Mesenchymal stem cell (in vitro differentiated cells and primary cell): ENCODE measurements at regions not wholly inside any gene's neighbourhood (a gene's known extent, or its start where the extent isn't known, plus 50 kb on each side); places are given as distances from the start of the nearest gene placed in this dataset.

Experiments used
- DNase-seq: peaks from one replicate; pipeline ENCODE4 v3.0.0-alpha.2; 2013
- H2AFZ ChIP-seq: one replicate; pipeline ENCODE4 v1.6.1; 2013; ENCODE audit warnings: low read depth, mild to moderate bottlenecking, control low read depth, inconsistent platforms, low read length, moderate library complexity
- H2AK5ac ChIP-seq: 2 replicates; pipeline ENCODE4 v1.6.1; 2013; ENCODE audit warnings: low read length, moderate library complexity, mild to moderate bottlenecking, inconsistent platforms; ENCODE audit not compliant: severe bottlenecking
- H2BK120ac ChIP-seq: one replicate; pipeline ENCODE4 v1.6.1; 2013; ENCODE audit warnings: low read depth, mild to moderate bottlenecking, inconsistent platforms, low read length, moderate library complexity
- H2BK12ac ChIP-seq, 2 experiments: one replicate each; pipeline ENCODE4 v1.6.1; 2013; ENCODE audit warnings: inconsistent platforms in 2 of 2, low read length in 2 of 2, mild to moderate bottlenecking in 2 of 2, moderate library complexity in 2 of 2, control low read depth in 1 of 2
- H2BK15ac ChIP-seq: one replicate; pipeline ENCODE4 v1.6.1; 2013; ENCODE audit warnings: mild to moderate bottlenecking, low read depth, inconsistent platforms; ENCODE audit not compliant: poor library complexity, severe bottlenecking
- H2BK5ac ChIP-seq: 2 replicates; pipeline ENCODE4 v1.6.1; 2013; ENCODE audit warnings: low read depth, mild to moderate bottlenecking, low read length, control low read depth, inconsistent platforms; ENCODE audit not compliant: poor library complexity, severe bottlenecking
- H3K14ac ChIP-seq, 2 experiments: one replicate each; pipeline ENCODE4 v1.6.1; 2013; ENCODE audit warnings: inconsistent platforms in 2 of 2, low read length in 2 of 2, control low read depth in 1 of 2, mild to moderate bottlenecking in 1 of 2, moderate library complexity in 1 of 2
- H3K18ac ChIP-seq, 2 experiments: one replicate each; pipeline ENCODE4 v1.6.1; 2013; ENCODE audit warnings: inconsistent platforms in 2 of 2, low read length in 2 of 2, control low read depth in 1 of 2, low read depth in 1 of 2, mild to moderate bottlenecking in 1 of 2
- H3K23ac ChIP-seq, 2 experiments: one replicate each; pipeline ENCODE4 v1.6.1; 2013; ENCODE audit warnings: inconsistent platforms in 2 of 2, low read length in 2 of 2, mild to moderate bottlenecking in 2 of 2, moderate library complexity in 2 of 2, control low read depth in 1 of 2
- H3K27ac ChIP-seq: 2 replicates; pipeline ENCODE4 v1.5.1; 2013; ENCODE audit warnings: mild to moderate bottlenecking, moderate library complexity, low read length, control low read depth, inconsistent platforms; ENCODE audit not compliant: poor library complexity, severe bottlenecking
- H3K27me3 ChIP-seq, 2 experiments: 2 replicates each; pipeline versions ENCODE4 v1.6.1 to v1.7.0; 2013; ENCODE audit warnings: low read length in 2 of 2, mild to moderate bottlenecking in 2 of 2, moderate library complexity in 2 of 2, control low read depth in 1 of 2, inconsistent platforms in 1 of 2; ENCODE audit not compliant: control insufficient read depth in 1 of 2, insufficient read depth in 1 of 2
- H3K36me3 ChIP-seq, 2 experiments: 2 replicates each; pipeline versions ENCODE4 v1.6.1 to v1.7.0; 2013; ENCODE audit warnings: low read length in 2 of 2, control low read depth in 1 of 2, inconsistent platforms in 1 of 2, low read depth in 1 of 2, mild to moderate bottlenecking in 1 of 2; ENCODE audit not compliant: insufficient read depth in 2 of 2, control insufficient read depth in 1 of 2
- H3K4ac ChIP-seq, 2 experiments: one replicate each; pipeline ENCODE4 v1.6.1; 2013; ENCODE audit warnings: inconsistent platforms in 2 of 2, low read length in 2 of 2, mild to moderate bottlenecking in 2 of 2, moderate library complexity in 2 of 2, control low read depth in 1 of 2, low read depth in 1 of 2
- H3K4me1 ChIP-seq: 2 replicates; pipeline ENCODE4 v1.6.1; 2013; ENCODE audit warnings: low read depth, low read length, control low read depth; ENCODE audit not compliant: control insufficient read depth, insufficient read depth
- H3K4me2 ChIP-seq: 2 replicates; pipeline ENCODE4 v1.6.1; 2013; ENCODE audit warnings: low read length, mild to moderate bottlenecking, inconsistent platforms; ENCODE audit not compliant: poor library complexity, severe bottlenecking
- H3K4me3 ChIP-seq, 2 experiments: 2 replicates each; pipeline versions ENCODE4 v1.5.1 to v1.7.0; 2013; ENCODE audit warnings: low read length in 2 of 2, mild to moderate bottlenecking in 2 of 2, control low read depth in 1 of 2, low read depth in 1 of 2; ENCODE audit not compliant: insufficient read depth in 1 of 2
- H3K79me1 ChIP-seq: replicated peaks from 2 replicates; pipeline ENCODE4 v1.6.1; 2013; ENCODE audit warnings: mild to moderate bottlenecking, control low read depth, low read length, inconsistent platforms; ENCODE audit not compliant: poor library complexity, severe bottlenecking
- H3K9ac ChIP-seq: 2 replicates; pipeline ENCODE4 v1.7.0; 2013; ENCODE audit warnings: mild to moderate bottlenecking, low read length, moderate library complexity
- H3K9me3 ChIP-seq: 2 replicates; pipeline ENCODE4 v1.7.0; 2013; ENCODE audit warnings: mild to moderate bottlenecking, low read length; ENCODE audit not compliant: control insufficient read depth
- H4K8ac ChIP-seq: one replicate; pipeline ENCODE4 v1.6.1; 2013; ENCODE audit warnings: inconsistent platforms, mild to moderate bottlenecking, low read length, moderate library complexity
- H4K91ac ChIP-seq: one replicate; pipeline ENCODE4 v1.6.1; 2013; ENCODE audit warnings: mild to moderate bottlenecking, low read length, inconsistent platforms
- WGBS: methylation state at CpG from one replicate; pipeline ENCODE4 v1.1.7; 2013; ENCODE audit warnings: mixed read lengths; 5-methylcytosine and 5-hydroxymethylcytosine counted together

GRCh38 chr4:138751309-138751708, 264.3 kb upstream of the NOCT start:
- Histone ChIP-seq H2BK15ac (no peak overlapping the region), H2BK5ac (no peak overlapping the region), H2AFZ (no peak overlapping the region), H3K4me2 (no peak overlapping the region), H3K14ac (no peak overlapping the region), H2AK5ac (no peak overlapping the region), H3K18ac (no peak overlapping the region), H3K27ac (no peak overlapping the region), H3K9ac (no peak overlapping the region), H3K79me1 (no peaks in the 10 kb centered on the region), H2BK120ac (no peak overlapping the region), H4K8ac (no peak overlapping the region), H3K4me1 (no peaks in the 10 kb centered on the region), H3K36me3 (no peaks in the 10 kb centered on the region), H3K4ac (no peak overlapping the region), H2BK12ac (no peak overlapping the region), H3K27me3 (no peaks in the 10 kb centered on the region), H3K23ac (no peak overlapping the region), H3K4me3 (no peak overlapping the region), H4K91ac (no peak overlapping the region), H3K9me3 (no peaks in the 10 kb centered on the region)
- DNase-seq: no peak
- WGBS: no CpG with 5 or more reads among the region's 3 CpGs

- Histone ChIP-seq H3K4me3 (no peak overlapping the region), H2AFZ (no peak overlapping the region), H3K9me3 (no peaks in the 10 kb centered on the region), H3K4me1 (no peaks in the 10 kb centered on the region), H3K27me3 (no peaks in the 10 kb centered on the region), H2BK5ac (no peak overlapping the region), H2AK5ac (no peak overlapping the region), H3K79me1 (no peaks in the 10 kb centered on the region), H3K27ac (no peak overlapping the region), H3K9ac (no peak overlapping the region), H4K91ac (no peak overlapping the region), H3K4me2 (no peak overlapping the region), H3K36me3 (no peaks in the 10 kb centered on the region), H3K18ac (no peak overlapping the region), H4K8ac (no peak overlapping the region), H2BK120ac (no peak overlapping the region), H2BK12ac (no peak overlapping the region), H3K14ac (no peak overlapping the region), H2BK15ac (no peak overlapping the region), H3K23ac (no peak overlapping the region), H3K4ac (no peak overlapping the region)
- peak; percentile 55 for DNase-seq
- no CpG with 5 or more reads among the region's 2 CpGs for WGBS
Measured at GRCh38 chr4:138749303-138749702, 266.3 kb upstream of the NOCT start.

- no peak overlapping the region for H2AK5ac ChIP-seq
- 100% methylated on average over 2 of the region's 5 CpGs for WGBS
- no peaks in the 10 kb centered on the region for H3K27me3 ChIP-seq
- H3K9me3 ChIP-seq: no peaks in the 10 kb centered on the region
- no peak overlapping the region for H3K4me2 ChIP-seq
- no peak overlapping the region for H2BK12ac ChIP-seq
- H3K14ac ChIP-seq: no peak overlapping the region
- H3K23ac ChIP-seq: no peak overlapping the region
- H3K4me3 ChIP-seq: no peak overlapping the region
- no peaks in the 10 kb centered on the region for H3K36me3 ChIP-seq
- no peak overlapping the region for H4K91ac ChIP-seq
- no peak overlapping the region for H3K4ac ChIP-seq
- no peak overlapping the region for H3K18ac ChIP-seq
- H2BK120ac ChIP-seq: no peak overlapping the region
- H3K79me1 ChIP-seq: no peaks in the 10 kb centered on the region
- no peak overlapping the region for H3K9ac ChIP-seq
- DNase-seq: no peak
- H2BK5ac ChIP-seq: no peak overlapping the region
- H2BK15ac ChIP-seq: no peak overlapping the region
- H3K27ac ChIP-seq: no peak overlapping the region
- no peaks in the 10 kb centered on the region for H3K4me1 ChIP-seq
- H2AFZ ChIP-seq: no peak overlapping the region
- no peak overlapping the region for H4K8ac ChIP-seq
Measured at GRCh38 chr4:138741766-138742377, 273.7 kb upstream of the NOCT start.

- no peak overlapping the region for H2BK15ac ChIP-seq
- WGBS: 92% methylated on average over 4 of the region's 4 CpGs
- no peak for DNase-seq
Measured at GRCh38 chr4:138740816-138741745, 274.5 kb upstream of the NOCT start.

More at GRCh38 chr4:138740816-138741745, 274.5 kb upstream of the NOCT start:
- H3K18ac ChIP-seq: no peak overlapping the region
- no peak overlapping the region for H4K8ac ChIP-seq
- H2AK5ac ChIP-seq: no peak overlapping the region
- H3K4me2 ChIP-seq: no peak overlapping the region
- H3K9me3 ChIP-seq: no peaks in the 10 kb centered on the region
- no peak overlapping the region for H2AFZ ChIP-seq
- no peak overlapping the region for H3K14ac ChIP-seq
- H3K79me1 ChIP-seq: no peaks in the 10 kb centered on the region
- no peak overlapping the region for H3K23ac ChIP-seq
- no peak overlapping the region for H2BK12ac ChIP-seq
- no peaks in the 10 kb centered on the region for H3K36me3 ChIP-seq
- no peak overlapping the region for H3K27ac ChIP-seq
- H4K91ac ChIP-seq: no peak overlapping the region
- no peaks in the 10 kb centered on the region for H3K4me1 ChIP-seq
- H3K9ac ChIP-seq: no peak overlapping the region
- H3K4ac ChIP-seq: no peak overlapping the region
- no peaks in the 10 kb centered on the region for H3K27me3 ChIP-seq
- H2BK120ac ChIP-seq: no peak overlapping the region
- H2BK5ac ChIP-seq: no peak overlapping the region
- no peak overlapping the region for H3K4me3 ChIP-seq
